Epithelial cell of proximal tubule (primary cell): ENCODE measurements at regions not wholly inside any gene's neighbourhood (a gene's known extent, or its start where the extent isn't known, plus 50 kb on each side); places are given as distances from the start of the nearest gene placed in this dataset.
"Not testable (repeated sequence)": the region's sequence is repeated elsewhere in the genome, so short reads cannot be mapped to it uniquely, and the experiment has no call there.

ENCODE experiments used
- DNase-seq: peaks from one replicate; pipeline ENCODE4 v3.0.0-alpha.2; 2011; ENCODE audit warnings: low read depth
- H3K4me3 ChIP-seq: 2 replicates; pipeline ENCODE4 v1.5.1; 2011; ENCODE audit warnings: low read depth, mild to moderate bottlenecking, low read length
- TF ChIP-seq, protein P1 (sequence below): conservative IDR thresholded peaks from 2 replicates; pipeline ENCODE4 v1.5.1; 2012; ENCODE audit warnings: low read depth, mild to moderate bottlenecking, low read length

DNA sequence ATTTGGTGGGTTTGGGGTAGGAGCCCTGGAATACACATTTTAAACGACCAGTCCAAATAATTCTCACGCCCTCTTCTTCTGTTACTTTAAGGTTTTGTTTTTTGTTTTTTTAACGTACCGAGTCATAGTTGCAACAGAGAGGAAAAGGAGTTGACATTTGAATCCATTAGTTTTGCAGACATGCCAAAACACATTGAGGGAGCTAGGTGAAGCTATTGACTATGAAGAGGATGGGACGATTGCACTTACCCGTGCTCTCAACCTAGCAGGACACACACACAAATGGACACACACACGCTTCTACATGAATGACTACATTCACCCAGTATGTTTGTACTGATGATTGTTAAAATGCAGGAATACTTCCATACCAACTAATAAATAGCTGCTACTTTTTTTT, 54.3 kb upstream of the CIT start:
- no peak overlapping the region for H3K4me3 ChIP-seq
- TF ChIP-seq, protein P1, sequence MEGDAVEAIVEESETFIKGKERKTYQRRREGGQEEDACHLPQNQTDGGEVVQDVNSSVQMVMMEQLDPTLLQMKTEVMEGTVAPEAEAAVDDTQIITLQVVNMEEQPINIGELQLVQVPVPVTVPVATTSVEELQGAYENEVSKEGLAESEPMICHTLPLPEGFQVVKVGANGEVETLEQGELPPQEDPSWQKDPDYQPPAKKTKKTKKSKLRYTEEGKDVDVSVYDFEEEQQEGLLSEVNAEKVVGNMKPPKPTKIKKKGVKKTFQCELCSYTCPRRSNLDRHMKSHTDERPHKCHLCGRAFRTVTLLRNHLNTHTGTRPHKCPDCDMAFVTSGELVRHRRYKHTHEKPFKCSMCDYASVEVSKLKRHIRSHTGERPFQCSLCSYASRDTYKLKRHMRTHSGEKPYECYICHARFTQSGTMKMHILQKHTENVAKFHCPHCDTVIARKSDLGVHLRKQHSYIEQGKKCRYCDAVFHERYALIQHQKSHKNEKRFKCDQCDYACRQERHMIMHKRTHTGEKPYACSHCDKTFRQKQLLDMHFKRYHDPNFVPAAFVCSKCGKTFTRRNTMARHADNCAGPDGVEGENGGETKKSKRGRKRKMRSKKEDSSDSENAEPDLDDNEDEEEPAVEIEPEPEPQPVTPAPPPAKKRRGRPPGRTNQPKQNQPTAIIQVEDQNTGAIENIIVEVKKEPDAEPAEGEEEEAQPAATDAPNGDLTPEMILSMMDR: no peak
- DNase-seq: no peak

DNA sequence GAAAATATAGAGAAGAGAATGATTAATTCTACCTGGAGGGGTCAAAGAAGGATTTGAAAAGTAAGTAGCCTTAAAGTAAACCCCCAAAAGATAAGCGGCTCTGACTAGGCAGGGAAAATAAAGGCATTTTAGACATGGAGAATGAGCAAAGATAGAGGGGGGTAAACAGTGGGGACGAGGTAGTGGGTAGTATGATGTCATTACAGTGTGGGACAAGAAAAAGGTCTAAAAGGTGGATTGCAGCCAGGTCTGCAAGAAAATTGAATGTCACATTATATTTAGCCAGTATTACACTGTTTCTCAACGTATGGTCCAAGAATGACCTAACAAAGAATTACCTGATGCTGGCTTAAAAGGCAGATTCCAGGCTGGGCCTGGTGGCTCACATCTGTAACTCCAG, 55.8 kb upstream of the CIT start:
- no peak overlapping the region for H3K4me3 ChIP-seq
- no peak for DNase-seq
- TF ChIP-seq, protein P1: no peak

DNA sequence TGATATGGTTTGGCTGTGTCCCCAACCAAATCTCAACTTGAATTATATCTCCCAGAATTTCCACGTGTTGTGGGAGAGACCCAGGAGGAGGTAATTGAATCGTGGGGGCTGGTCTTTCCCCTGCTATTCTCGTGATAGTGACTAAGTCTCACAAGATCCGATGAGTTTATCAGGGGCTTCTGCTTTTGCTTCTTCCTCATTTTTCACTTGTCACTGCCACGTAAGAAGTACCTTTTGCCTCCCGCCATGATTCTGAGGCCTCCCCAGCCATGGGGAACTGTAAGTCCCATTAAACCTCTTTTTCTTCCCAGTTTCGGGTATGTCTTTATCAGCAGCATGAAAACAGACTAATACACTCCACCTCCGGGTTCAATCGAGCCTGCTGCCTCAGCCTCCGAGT, 54.3 kb upstream of the BICDL1 start:
- not testable (repeated sequence) for DNase-seq, H3K4me3 ChIP-seq

DNA sequence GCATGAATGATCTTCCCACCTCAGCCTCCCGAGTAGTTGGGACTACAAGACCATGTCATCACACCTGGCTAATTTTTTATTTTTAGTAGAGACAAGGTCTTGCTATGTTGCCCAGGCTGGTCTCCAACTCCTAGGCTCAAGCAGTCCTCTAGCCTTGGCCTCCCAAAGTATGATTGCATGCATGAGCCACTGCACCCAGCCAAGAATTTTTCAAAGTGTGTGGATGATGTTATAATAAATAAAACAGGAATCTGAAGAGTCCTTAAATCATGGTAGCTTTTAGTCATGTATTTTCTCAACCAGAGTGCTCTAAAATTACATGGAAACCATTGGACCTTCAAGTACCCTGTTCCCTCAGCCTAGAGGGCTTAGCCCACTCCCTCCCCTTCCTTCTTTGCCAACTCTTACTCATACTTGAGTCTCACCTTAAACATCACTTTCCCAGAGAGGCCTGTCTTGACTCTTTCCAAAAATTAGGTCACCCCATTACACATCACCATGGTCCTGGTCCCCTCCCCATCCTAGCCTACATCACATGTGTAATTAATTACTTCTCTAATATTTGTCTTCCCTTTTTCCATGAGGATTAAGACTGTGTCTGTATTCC, 52.2 kb upstream of the BICDL1 start:
- TF ChIP-seq, protein P1: no peak
- DNase-seq: no peak
- H3K4me3 ChIP-seq: no peak overlapping the region

DNA sequence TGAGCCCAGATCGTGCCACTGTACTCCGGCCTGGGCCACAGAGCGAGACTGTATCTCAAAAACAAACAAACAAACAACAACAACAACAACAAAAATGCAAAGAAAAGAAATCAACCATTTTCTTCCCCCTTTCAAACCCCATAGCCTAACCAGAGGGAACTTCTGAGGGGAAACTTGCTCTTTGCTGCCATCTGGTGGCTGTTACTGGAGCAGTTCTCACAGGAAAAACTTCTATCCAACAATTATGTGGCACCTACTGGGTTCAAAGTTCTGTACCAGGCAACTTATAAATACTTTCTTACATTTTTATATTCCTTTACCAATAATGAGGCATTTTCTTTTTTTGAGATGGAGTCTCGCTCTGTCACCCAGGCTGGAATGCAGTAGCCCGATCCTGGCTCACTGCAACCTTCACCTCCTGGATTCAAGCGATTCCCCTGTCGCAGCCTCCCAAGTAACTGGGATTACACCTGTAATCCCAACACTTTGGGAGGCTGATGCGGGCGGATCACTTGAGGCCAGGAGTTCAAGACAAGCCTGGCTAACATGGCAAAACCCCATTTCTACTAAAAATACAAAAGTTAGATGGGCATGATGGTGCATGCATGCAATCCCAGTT, 50.9 kb upstream of the BICDL1 start:
- TF ChIP-seq, protein P1: peak; percentile 90
- no peak for DNase-seq
- H3K4me3 ChIP-seq: no peak overlapping the region
